Activated CD4-positive, alpha-beta T cell treated with anti-CD3 and anti-CD28 coated beads, Interleukin-2, amount 10 ng/mL, durations not matched to agents 7 days and 5 days (primary cell): ENCODE measurements at regions not wholly inside any gene's neighbourhood (a gene's known extent, or its start where the extent isn't known, plus 50 kb on each side); places are given as distances from the start of the nearest gene placed in this dataset.
"Not testable (repeated sequence)": the region's sequence is repeated elsewhere in the genome, so short reads cannot be mapped to it uniquely, and the experiment has no call there.

Experiments used
- CTCF ChIA-PET: fragments of 350-600 bp; sonication (Branson Sonifier 250); formaldehyde crosslinking; loops from one replicate; lab custom pipeline; 2021; ENCODE audit warnings: antibody characterized with exemption; lab: Charles Lee
- POLR2A ChIA-PET: fragments of 350-600 bp; sonication (Branson Sonifier 250); formaldehyde crosslinking; loops from one replicate; lab custom pipeline; 2021; ENCODE audit warnings: antibody characterized with exemption; lab: Charles Lee
- DNase-seq: peaks from one replicate; pipeline ENCODE4 v3.0.0-alpha.2; 2020
- H3K27ac Mint-ChIP-seq: one replicate; pipeline ENCODE4 v1.8.0; 2021; ENCODE audit warnings: mild to moderate bottlenecking, moderate library complexity, mixed read lengths
- H3K27me3 Mint-ChIP-seq: one replicate; pipeline ENCODE4 v1.8.0; 2021; ENCODE audit warnings: mixed read lengths
- H3K36me3 Mint-ChIP-seq: one replicate; pipeline ENCODE4 v1.8.0; 2021; ENCODE audit warnings: low read depth, mixed read lengths
- H3K4me1 Mint-ChIP-seq: one replicate; pipeline ENCODE4 v1.8.0; 2021; ENCODE audit warnings: mixed read lengths
- H3K4me3 Mint-ChIP-seq: one replicate; pipeline ENCODE4 v1.8.0; 2021; ENCODE audit warnings: mild to moderate bottlenecking, moderate library complexity, mixed read lengths
- H3K9me3 Mint-ChIP-seq: one replicate; pipeline ENCODE4 v1.8.0; 2021; ENCODE audit warnings: mixed read lengths

DNA sequence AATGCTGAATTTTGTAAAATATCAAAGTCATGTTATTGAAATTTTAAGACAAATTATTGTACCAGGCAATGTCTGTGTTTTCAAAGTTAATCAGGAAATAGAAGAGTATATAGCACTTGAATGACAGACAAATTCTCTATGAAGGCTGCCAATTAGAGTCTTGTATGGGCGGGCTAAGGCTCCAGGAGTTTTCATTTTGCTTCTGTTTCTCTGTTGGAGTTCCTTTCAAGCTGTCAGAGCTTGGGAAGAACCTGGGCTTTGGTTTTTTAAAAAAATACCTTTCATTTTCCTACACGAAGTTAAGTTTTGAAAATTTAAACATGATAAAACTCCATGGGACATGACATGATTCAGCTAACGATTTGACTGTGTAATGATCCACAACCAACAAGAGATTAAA lies 339.0 kb upstream of the KCNH7 start:
- no peaks in the 10 kb centered on the region for H3K36me3 Mint-ChIP-seq
- no peaks in the 10 kb centered on the region for H3K4me1 Mint-ChIP-seq
- no peaks in the 10 kb centered on the region for H3K27me3 Mint-ChIP-seq
- no peak for DNase-seq
- H3K4me3 Mint-ChIP-seq, result no peak overlapping the region
- no peaks in the 10 kb centered on the region for H3K9me3 Mint-ChIP-seq
- ChIA-PET CTCF (no interaction called here), POLR2A (no interaction called here)
- H3K27ac Mint-ChIP-seq, result no peak overlapping the region

DNA sequence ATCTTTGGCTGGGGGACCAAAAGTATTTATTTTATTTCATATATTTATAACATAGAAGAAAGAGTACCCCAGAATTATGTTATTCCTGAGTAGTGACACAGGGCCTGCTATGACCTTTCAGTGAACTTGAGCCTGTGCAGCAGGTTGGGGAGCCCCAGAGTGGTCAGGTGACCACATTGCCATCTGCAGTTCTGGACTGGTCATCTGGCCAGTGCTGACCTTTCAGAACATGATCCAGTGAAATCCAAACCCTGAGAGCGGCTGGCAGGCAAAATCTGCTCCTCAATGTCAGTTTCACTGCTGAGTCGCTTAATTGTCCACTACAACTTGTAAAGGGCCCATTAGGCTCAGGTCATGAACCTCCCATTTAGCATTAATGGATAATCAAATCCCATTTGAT lies 336.7 kb upstream of the KCNH7 start:
- CTCF ChIA-PET, result no interaction called here
- no peaks in the 10 kb centered on the region for H3K27me3 Mint-ChIP-seq

DNA sequence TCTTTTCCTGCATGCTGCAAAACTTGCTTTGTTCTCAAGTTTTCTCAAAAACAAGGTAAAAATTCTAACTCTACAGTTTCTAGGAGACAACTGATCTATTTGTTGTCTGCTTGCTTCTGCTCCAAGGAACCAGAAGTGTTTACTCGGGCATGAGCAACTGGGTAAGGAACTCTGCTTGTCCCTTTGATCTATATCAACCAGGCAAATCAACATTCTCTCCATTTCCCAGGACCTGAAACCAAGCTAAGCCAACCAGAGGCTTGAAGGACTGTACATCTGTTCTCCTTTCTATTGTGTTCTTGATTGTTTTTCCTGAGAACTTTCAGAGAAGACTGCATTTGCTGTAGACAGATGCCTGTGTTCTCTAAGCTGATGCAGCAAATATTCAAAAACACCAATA lies 335.0 kb upstream of the KCNH7 start:
- H3K4me1 Mint-ChIP-seq, result no peaks in the 10 kb centered on the region
- no peak for DNase-seq
- H3K4me3 Mint-ChIP-seq, result no peak overlapping the region
- H3K36me3 Mint-ChIP-seq, result no peaks in the 10 kb centered on the region
- no peak overlapping the region for H3K27ac Mint-ChIP-seq
- H3K9me3 Mint-ChIP-seq, result no peaks in the 10 kb centered on the region
- H3K27me3 Mint-ChIP-seq, result no peaks in the 10 kb centered on the region
- POLR2A ChIA-PET, result no interaction called here
- CTCF ChIA-PET, result no interaction called here

More for the DNA sequence above, 336.7 kb upstream of the KCNH7 start:
- Mint-ChIP-seq H3K9me3 (no peaks in the 10 kb centered on the region), H3K36me3 (no peaks in the 10 kb centered on the region), H3K4me1 (no peaks in the 10 kb centered on the region), H3K27ac (no peak overlapping the region), H3K4me3 (no peak overlapping the region)
- no peak for DNase-seq
- POLR2A ChIA-PET, result no interaction called here

DNA sequence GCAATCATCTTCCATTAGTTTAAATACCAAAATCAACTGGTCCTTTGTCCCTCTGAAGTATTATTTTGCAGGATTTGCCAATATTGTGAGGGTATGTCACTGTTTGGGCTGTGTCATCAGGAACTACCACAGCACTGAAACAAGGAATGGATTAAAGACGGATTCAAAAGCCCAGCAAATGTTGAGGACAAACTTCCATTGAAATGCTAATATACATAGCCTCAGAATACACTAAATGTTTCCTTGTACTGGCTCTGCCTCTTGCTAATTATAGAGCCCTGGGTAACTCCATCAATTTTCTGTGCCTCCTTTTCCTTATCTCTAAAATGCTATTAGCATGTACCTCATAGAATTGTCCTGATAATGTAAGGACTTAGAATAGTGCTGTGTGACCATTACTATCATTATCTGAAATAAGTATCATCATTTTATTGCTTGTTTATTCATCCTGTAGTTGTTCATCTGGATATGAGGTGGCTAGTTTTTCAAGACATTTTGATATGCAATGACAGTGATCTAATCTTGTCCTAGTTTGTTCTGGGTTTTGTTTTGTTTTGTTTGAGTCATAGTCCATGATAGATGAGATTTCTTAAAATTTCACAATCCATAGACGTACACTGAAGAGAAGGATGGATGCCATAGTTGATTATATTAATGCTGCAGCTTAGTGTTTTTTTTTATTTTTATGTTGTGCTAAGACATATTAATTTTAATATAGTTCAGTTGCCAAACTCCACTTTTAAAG lies 333.4 kb upstream of the KCNH7 start:
- no peaks in the 10 kb centered on the region for H3K4me1 Mint-ChIP-seq
- no peak for DNase-seq
- H3K27ac Mint-ChIP-seq, result no peak overlapping the region
- POLR2A ChIA-PET, result no interaction called here
- H3K36me3 Mint-ChIP-seq, result no peaks in the 10 kb centered on the region
- CTCF ChIA-PET, result no interaction called here
- H3K9me3 Mint-ChIP-seq, result no peaks in the 10 kb centered on the region
- H3K27me3 Mint-ChIP-seq, result no peaks in the 10 kb centered on the region
- H3K4me3 Mint-ChIP-seq, result no peak overlapping the region

DNA sequence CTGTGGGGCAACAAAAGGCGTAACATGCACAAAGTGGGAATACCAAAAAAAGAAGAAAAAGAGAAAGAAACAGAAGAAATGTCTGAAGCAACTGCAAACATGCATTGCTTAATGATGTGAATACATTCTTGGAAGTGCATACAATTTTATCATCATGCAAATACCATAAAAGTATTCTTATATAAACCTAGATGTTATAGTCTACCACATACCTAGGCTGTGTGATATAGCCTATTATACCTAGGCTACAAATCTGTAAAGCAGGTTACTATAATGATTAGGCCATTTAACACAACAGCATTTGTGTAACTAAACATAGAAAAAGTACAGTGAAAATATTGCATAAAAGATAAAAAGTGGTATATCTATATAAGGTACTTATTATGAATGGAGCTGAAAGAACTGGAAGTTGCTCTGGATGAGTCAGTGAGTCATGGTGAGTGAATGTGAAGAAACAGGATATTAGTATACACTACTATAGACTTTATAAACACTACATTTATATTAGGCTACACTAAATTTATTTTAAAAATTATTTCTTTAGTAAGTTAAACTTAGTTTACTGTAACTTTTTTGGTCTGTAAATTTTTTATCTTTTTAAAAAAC lies 319.4 kb upstream of the KCNH7 start:
- Mint-ChIP-seq H3K4me3 (no peak overlapping the region), H3K36me3 (no peaks in the 10 kb centered on the region), H3K9me3 (no peaks in the 10 kb centered on the region), H3K27ac (no peak overlapping the region), H3K27me3 (no peaks in the 10 kb centered on the region), H3K4me1 (no peaks in the 10 kb centered on the region)
- no peak for DNase-seq
- POLR2A ChIA-PET, result no interaction called here
- CTCF ChIA-PET, result no interaction called here

DNA sequence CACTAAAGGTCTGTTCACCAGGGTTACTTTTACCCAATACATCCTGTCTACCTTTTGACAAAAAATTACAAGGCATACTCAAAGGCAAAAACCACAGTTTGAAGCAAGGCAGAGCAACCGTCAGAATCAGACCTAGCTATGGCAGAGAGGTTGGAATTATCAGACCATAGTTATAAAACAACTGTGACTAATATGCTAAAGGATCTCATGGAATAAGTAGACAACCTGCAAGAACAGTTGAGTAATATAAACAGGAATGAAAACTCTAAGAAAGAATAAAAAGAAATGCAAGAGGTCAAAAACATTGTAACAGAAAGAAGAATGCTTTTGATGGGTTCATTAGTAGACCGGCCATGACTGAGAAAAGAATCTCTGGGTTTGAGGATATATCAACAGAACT lies 318.8 kb upstream of the KCNH7 start:
- Mint-ChIP-seq H3K27me3 (no peaks in the 10 kb centered on the region), H3K27ac (no peak overlapping the region), H3K36me3 (no peaks in the 10 kb centered on the region), H3K4me3 (no peak overlapping the region), H3K9me3 (no peaks in the 10 kb centered on the region), H3K4me1 (no peaks in the 10 kb centered on the region)
- ChIA-PET CTCF (interaction anchor here (0.7 kb wide), 1 partner anchor 12 kb away, joined by 4 read pairs; no protein-coding TSS in a partner anchor), POLR2A (no interaction called here)
- no peak for DNase-seq

DNA sequence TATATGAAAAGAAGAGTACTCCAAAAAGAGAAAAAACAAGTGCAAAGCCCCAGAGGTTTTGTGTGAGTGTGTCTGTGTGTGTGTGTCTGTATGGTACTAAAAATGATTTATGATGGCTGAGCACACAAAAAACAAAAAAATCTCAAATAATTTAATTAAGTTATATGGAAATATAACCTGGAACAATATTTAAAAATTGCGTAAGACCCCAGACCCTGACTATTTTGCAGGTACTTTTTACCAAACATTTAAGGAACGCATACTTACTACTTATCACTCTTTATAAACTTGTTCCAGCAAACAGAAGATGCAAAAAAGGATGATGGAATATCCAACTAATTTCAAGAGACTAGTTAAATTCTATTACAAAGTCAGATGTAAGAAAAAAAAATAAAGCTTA lies 317.4 kb upstream of the KCNH7 start:
- Mint-ChIP-seq H3K27me3 (no peaks in the 10 kb centered on the region), H3K36me3 (no peaks in the 10 kb centered on the region), H3K9me3 (no peaks in the 10 kb centered on the region), H3K27ac (no peak overlapping the region), H3K4me3 (no peak overlapping the region), H3K4me1 (no peaks in the 10 kb centered on the region)
- ChIA-PET CTCF (no interaction called here), POLR2A (no interaction called here)
- no peak for DNase-seq

DNA sequence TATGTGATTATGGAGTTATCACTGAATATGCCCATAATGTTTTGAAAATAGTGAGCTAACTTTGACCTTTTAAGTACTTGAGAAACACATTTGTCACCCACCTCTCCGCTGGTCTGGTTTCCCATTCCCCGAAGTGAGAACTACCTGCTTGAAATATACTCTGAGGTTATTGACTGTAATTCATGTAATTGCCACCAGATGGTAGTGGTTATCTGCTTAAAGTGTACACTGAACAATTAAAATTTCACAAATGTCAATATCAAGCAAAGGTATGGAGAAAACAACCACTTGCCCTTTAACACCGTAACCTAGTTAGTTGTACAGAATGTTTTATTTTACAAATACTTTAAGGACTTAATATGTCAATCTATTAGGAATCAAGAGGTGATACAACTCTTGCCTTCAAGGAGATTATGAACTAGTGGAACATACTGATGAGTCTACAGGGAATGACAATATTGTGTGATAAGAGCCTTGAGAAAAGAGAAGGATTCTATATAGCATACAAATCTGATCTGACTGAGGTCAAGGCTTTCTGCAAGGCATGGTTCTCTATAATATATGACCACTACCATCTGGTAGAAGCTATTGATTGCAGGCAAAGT lies 316.8 kb upstream of the KCNH7 start:
- H3K4me3 Mint-ChIP-seq, result no peak overlapping the region
- no peaks in the 10 kb centered on the region for H3K4me1 Mint-ChIP-seq
- no peaks in the 10 kb centered on the region for H3K9me3 Mint-ChIP-seq
- no peak for DNase-seq
- no peaks in the 10 kb centered on the region for H3K27me3 Mint-ChIP-seq
- ChIA-PET POLR2A (no interaction called here), CTCF (no interaction called here)
- no peak overlapping the region for H3K27ac Mint-ChIP-seq
- no peaks in the 10 kb centered on the region for H3K36me3 Mint-ChIP-seq

DNA sequence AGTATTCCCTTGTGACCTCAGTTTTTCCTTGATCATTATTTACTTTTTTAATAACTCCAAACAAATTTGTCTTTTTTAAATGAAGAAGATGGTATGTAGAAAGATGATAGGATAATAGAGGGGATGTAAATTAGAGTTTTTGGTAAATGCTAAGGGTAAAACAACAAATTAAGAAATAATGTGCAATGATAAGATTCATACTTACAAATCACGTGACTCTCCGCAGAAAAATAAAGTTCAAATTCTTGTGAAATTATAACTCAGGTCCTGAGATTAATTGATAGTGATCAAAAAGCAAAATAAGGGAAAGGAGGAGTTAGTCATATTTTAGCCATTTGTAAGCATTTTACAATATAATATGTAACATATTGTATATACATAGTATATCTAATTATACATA lies 304.1 kb upstream of the KCNH7 start:
- Mint-ChIP-seq H3K27ac (no peak overlapping the region), H3K9me3 (no peaks in the 10 kb centered on the region), H3K27me3 (no peaks in the 10 kb centered on the region), H3K4me3 (no peak overlapping the region), H3K4me1 (no peaks in the 10 kb centered on the region), H3K36me3 (no peaks in the 10 kb centered on the region)
- ChIA-PET POLR2A (no interaction called here), CTCF (no interaction called here)
- DNase-seq, result no peak

DNA sequence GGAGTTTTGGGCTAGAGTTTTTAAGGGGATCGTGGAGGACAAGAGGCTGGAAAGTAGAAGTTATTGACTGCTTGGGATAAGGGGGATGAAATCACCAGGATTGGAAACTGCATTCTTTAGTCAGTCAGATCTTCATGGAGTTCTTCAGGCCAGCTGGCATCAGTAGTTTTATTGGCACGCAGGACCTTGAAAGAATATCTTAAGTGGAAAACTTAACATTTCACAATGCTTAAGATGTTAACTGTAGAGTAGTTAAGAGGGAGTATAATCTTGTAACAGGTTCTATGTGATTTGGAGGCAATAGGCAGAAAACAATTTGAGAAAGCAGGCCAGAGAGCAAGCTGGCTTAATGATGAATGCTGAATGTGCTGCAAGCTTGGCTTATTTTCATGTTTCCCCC lies 300.4 kb upstream of the KCNH7 start:
- H3K36me3 Mint-ChIP-seq, result no peaks in the 10 kb centered on the region
- no peak overlapping the region for H3K4me3 Mint-ChIP-seq
- no peak for DNase-seq
- H3K4me1 Mint-ChIP-seq, result no peaks in the 10 kb centered on the region
- H3K9me3 Mint-ChIP-seq, result no peaks in the 10 kb centered on the region
- POLR2A ChIA-PET, result no interaction called here
- no peak overlapping the region for H3K27ac Mint-ChIP-seq
- no peaks in the 10 kb centered on the region for H3K27me3 Mint-ChIP-seq
- CTCF ChIA-PET, result no interaction called here

DNA sequence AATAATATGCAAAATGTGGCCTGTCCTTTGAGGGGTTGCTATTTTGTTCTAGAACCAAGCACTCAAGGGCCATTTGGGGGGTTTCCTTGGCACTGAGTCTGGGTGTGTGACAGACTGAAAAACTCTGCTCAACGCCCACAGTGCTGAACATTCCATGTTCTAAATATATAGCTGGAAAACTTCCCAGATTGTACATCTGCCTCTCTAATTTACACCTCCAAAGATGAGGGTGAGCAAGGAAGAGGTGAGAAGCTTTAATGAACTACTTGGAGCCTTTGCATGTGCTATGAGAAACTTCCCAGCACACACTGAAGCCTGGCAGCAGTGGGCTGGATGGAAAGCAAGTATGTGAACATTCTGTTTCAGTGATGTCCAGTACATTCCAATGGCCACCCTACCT lies 296.7 kb upstream of the KCNH7 start:
- ChIA-PET CTCF (no interaction called here), POLR2A (no interaction called here)
- Mint-ChIP-seq H3K27me3 (no peaks in the 10 kb centered on the region), H3K4me3 (no peak overlapping the region), H3K27ac (no peak overlapping the region), H3K4me1 (no peaks in the 10 kb centered on the region), H3K9me3 (no peaks in the 10 kb centered on the region), H3K36me3 (no peaks in the 10 kb centered on the region)
- no peak for DNase-seq

DNA sequence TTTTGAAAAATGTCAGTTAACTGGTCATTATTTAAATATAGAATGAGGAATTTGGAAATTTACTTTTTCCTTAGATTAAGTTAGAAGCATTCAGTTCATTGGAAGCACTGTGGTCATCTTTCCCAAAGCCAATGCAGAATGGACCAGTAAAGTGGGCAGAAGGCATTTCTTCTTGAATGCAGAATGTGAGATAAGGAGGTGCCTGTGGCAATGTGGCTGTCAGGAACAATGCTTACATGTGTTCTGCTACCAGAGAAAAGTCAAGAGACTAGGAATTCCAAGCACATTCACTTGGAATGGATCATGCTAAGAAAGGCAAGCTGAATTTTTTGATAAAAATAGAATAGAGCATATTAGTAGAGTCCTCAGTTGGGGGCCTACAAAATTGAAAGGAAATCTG lies 295.0 kb upstream of the KCNH7 start:
- Mint-ChIP-seq H3K36me3 (no peaks in the 10 kb centered on the region), H3K9me3 (no peaks in the 10 kb centered on the region), H3K4me1 (no peaks in the 10 kb centered on the region), H3K27me3 (no peaks in the 10 kb centered on the region), H3K4me3 (no peak overlapping the region), H3K27ac (no peak overlapping the region)
- ChIA-PET CTCF (no interaction called here), POLR2A (no interaction called here)
- no peak for DNase-seq

DNA sequence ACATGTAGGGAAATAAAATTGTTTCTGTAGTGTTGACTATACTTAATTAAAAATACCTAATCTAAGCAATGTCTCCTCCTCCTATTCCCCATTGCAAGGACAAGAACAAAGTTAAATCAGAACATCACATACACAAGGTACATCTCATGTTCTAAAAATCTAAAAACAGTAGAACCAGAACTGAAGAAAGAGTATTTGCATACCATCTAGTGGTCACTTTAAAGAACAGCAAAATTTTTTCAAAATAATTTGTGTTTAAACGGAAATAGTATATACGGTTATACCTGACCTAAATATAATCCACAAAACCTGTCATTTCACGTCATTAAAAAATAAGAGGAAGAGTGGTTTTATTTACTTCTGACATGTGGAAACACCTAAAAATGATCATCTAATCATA lies 294.3 kb upstream of the KCNH7 start:
- H3K27ac Mint-ChIP-seq, result no peak overlapping the region
- CTCF ChIA-PET, result no interaction called here
- no peaks in the 10 kb centered on the region for H3K9me3 Mint-ChIP-seq
- no peaks in the 10 kb centered on the region for H3K4me1 Mint-ChIP-seq
- H3K27me3 Mint-ChIP-seq, result no peaks in the 10 kb centered on the region
- POLR2A ChIA-PET, result no interaction called here
- DNase-seq, result no peak
- no peaks in the 10 kb centered on the region for H3K36me3 Mint-ChIP-seq
- no peak overlapping the region for H3K4me3 Mint-ChIP-seq

DNA sequence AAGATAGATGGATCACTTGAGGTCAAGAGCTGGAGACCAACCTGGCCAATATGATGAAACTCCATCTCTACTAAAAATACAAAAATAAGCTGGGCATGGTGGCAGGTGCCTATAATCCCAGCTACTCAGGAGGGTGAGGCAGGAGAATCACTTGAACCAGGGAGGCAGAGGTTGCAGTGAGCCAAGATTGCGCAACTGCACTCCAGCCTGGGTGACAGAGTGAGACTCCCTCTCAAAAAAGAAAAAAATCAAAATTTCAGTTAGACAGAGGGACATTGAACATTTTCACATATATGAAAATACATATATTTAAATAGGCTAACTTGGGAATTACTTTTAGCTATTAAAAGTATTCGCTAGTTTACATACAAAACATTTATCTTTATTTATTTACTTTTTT lies 293.6 kb upstream of the KCNH7 start:
- H3K27ac Mint-ChIP-seq, H3K27me3 Mint-ChIP-seq, H3K9me3 Mint-ChIP-seq, DNase-seq, POLR2A ChIA-PET, CTCF ChIA-PET, H3K4me3 Mint-ChIP-seq, H3K36me3 Mint-ChIP-seq, H3K4me1 Mint-ChIP-seq: not testable (repeated sequence)
